Retinal pigment epithelial cell (primary cell): ENCODE measurements at regions not wholly inside any gene's neighbourhood (a gene's known extent, or its start where the extent isn't known, plus 50 kb on each side); places are given as distances from the start of the nearest gene placed in this dataset.

Experiments
- DNase-seq: peaks from one replicate; pipeline ENCODE4 v3.0.0-alpha.2; 2010; ENCODE audit warnings: low read depth
- H3K4me3 ChIP-seq: 2 replicates; pipeline ENCODE4 v1.5.1; 2011; ENCODE audit warnings: mild to moderate bottlenecking, low read length, control low read depth, moderate library complexity
- CTCF ChIP-seq: conservative IDR thresholded peaks from 2 replicates; pipeline ENCODE4 v1.5.1; 2011; ENCODE audit warnings: low read depth, low read length, control low read depth, inconsistent platforms

- H3K4me3 ChIP-seq: no peak overlapping the region
- TF ChIP-seq CTCF: peak; percentile 88
- DNase-seq: no peak
Observed at GRCh38 chr20:21571841-21572690, 58.2 kb upstream of the NKX2-2 start.

- no peak for DNase-seq
- TF ChIP-seq CTCF: no peak
- H3K4me3 ChIP-seq: no peak overlapping the region
Observed at GRCh38 chr20:21570285-21570992, 56.6 kb upstream of the NKX2-2 start.

- no peak overlapping the region for H3K4me3 ChIP-seq
- TF ChIP-seq CTCF: no peak
- no peak for DNase-seq
Observed at GRCh38 chr20:21569586-21569985, 55.7 kb upstream of the NKX2-2 start.

- no peak for DNase-seq
- TF ChIP-seq CTCF: no peak
Observed at GRCh38 chr20:21564127-21564773, 50.4 kb upstream of the NKX2-2 start.

More at GRCh38 chr20:21564127-21564773, 50.4 kb upstream of the NKX2-2 start:
- no peak overlapping the region for H3K4me3 ChIP-seq
